Lower leg skin (tissue), 4 donors: ENCODE measurements at regions not wholly inside any gene's neighbourhood (a gene's known extent, or its start where the extent isn't known, plus 50 kb on each side); places are given as distances from the start of the nearest gene placed in this dataset.
"Not testable (repeated sequence)": the region's sequence is repeated elsewhere in the genome, so short reads cannot be mapped to it uniquely, and the experiment has no call there.

Experiments used
- DNase-seq, 2 donors: peaks; one replicate each; pipeline ENCODE4 v3.0.0-alpha.2; 2019; ENCODE audit warnings: low spot score in 2 of 2
- H3K4me3 ChIP-seq: fragments of 200-600 bp; sonication (generic); 2 replicates; pipeline ENCODE4 v1.5.1; 2017; ENCODE audit warnings: mild to moderate bottlenecking, low read depth; ENCODE audit not compliant: poor library complexity, severe bottlenecking
- POLR2A ChIP-seq, 2 donors: fragments of 450-650 bp; IDR thresholded peaks; one replicate each; pipeline ENCODE4 v1.6.1; 2016 to 2017; ENCODE audit warnings: antibody characterized with exemption in 2 of 2, mild to moderate bottlenecking in 1 of 2, moderate library complexity in 1 of 2
- WGBS, 2 donors: methylation state at CpG; one replicate each; pipeline ENCODE4 v1.1.5; 2018; 5-methylcytosine and 5-hydroxymethylcytosine counted together
- intact Hi-C: fragments of 100-400 bp; cut with DNase I; formaldehyde crosslinking; loops from one replicate; pipeline ENCODE4 v1.15.0; 2023; ENCODE audit warnings: low total_unique reads
- TF ChIP-seq, protein P1 (sequence below), 3 donors: fragments of 450-650 bp; IDR thresholded peaks; one replicate each; pipeline ENCODE4 v1.5.1; 2016; ENCODE audit warnings: antibody characterized with exemption in 3 of 3, mild to moderate bottlenecking in 3 of 3, moderate library complexity in 2 of 3

DNA sequence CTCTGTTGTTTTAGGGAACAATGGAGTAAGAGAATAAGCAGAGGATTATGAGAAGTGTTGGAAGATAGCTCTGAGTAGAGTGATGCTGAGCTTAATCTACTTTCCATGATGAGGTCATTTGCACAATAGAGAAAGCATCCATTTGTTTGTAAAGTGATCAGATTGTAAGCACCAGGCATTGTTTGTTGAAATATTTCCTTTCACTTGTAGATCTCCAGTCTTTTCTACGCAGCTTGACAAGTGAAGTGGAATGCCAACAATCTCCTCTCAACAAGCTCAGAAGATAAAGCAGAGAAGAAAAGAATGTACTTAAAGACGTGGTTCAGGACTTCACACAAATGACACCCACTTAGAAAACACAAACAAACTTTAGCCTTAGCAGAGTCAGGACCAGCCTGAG, 80.1 kb upstream of the MARCKS start:
- intact Hi-C loops, result no loop called here
- 81 to 92% methylated on average over 2 of the region's 2 CpGs for WGBS, 2 donors

DNA sequence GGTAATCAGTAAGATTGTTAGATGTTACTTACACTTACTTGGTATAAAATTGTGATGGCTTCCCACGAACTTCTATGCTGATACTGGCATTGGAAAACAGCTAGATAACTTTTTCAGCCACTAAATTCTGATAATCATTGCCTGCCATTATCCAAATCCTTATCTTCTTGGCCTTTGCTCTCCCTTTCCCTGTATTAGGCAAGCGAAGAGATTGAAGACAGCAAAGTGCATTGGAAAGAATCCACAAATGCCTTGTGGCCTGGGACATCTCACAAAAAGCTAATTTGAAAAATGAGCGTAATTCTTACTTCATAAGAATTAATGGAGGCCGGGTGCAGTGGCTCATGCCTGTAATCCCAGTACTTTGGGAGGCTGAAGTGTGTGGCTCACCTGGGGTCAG, 79.5 kb upstream of the MARCKS start:
- no peak for DNase-seq
- TF ChIP-seq, protein P1, sequence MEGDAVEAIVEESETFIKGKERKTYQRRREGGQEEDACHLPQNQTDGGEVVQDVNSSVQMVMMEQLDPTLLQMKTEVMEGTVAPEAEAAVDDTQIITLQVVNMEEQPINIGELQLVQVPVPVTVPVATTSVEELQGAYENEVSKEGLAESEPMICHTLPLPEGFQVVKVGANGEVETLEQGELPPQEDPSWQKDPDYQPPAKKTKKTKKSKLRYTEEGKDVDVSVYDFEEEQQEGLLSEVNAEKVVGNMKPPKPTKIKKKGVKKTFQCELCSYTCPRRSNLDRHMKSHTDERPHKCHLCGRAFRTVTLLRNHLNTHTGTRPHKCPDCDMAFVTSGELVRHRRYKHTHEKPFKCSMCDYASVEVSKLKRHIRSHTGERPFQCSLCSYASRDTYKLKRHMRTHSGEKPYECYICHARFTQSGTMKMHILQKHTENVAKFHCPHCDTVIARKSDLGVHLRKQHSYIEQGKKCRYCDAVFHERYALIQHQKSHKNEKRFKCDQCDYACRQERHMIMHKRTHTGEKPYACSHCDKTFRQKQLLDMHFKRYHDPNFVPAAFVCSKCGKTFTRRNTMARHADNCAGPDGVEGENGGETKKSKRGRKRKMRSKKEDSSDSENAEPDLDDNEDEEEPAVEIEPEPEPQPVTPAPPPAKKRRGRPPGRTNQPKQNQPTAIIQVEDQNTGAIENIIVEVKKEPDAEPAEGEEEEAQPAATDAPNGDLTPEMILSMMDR (IDR thresholded peaks at IDR 0.05), result no peak
- no peak for TF ChIP-seq POLR2A (IDR thresholded peaks at IDR 0.05)
- intact Hi-C loops, result no loop called here
- H3K4me3 ChIP-seq, result no peak overlapping the region
- 90 to 91% methylated on average over 4 of the region's 4 CpGs for WGBS, 2 donors

More for the DNA sequence above, 80.1 kb upstream of the MARCKS start:
- no peak overlapping the region for H3K4me3 ChIP-seq
- TF ChIP-seq POLR2A (IDR thresholded peaks at IDR 0.05), result no peak
- TF ChIP-seq, protein P1 (IDR thresholded peaks at IDR 0.05), result no peak
- no peak for DNase-seq

DNA sequence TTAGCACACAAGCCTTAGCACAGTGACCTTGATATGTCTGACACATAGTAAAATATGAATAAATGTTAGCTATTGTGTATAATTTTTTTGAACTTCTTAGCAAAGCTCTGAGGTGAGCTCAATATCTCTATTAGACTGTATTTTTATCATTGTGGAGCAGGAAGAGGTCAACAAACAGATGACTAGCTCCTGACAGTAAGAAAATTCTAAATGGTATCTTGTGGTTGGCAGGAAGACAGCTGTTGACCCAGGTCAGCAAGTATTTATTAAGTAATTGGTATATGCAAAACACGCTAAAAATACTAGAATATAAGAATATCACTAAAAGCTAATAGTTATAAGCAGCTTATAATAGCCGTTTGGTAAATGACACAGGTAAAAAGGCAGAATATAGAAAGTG, 77.5 kb upstream of the MARCKS start:
- intact Hi-C loops, result no loop called here
- no peak for TF ChIP-seq POLR2A (IDR thresholded peaks at IDR 0.05)
- H3K4me3 ChIP-seq, result no peak overlapping the region
- no peak for DNase-seq
- 90 to 93% methylated on average over 2 of the region's 2 CpGs for WGBS, 2 donors

DNA sequence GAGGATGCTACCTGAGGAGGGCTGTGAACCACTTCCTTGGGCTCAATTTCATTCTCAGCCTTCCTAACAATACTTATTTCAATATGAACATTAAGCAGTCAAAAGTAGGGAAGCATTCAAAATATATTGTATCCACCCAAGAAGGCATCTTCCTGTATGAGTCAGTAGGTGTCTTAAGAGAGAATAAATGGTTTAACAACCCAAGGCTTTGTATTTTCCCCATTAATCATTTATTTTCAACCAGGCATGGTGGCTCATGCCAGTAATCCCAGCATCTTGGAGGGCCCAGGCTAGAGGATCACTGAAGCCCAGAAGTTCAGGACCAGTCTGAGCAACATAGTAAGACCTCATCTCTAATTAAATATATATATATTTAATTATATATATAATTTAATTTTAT, 74.5 kb upstream of the MARCKS start:
- intact Hi-C loops, result no loop called here

DNA sequence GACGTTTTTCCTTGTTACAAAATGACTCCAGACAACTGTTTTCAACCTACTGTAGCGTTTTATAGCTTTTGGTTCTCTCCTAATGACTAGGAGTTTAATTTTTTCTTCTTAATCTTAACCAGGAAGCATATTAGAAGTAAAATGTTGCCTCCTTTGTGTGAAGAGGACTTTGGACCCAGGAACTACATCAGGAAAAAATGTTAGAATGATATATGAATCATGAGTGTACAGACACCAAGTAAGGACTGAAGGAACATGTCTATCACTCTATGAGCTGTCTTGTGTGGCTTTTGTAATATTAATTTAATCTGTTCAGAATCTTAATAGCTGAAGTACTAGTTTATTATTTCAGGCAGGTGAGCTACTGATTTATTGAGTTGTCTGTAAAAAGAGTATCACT, 71.0 kb upstream of the MARCKS start:
- no peak for DNase-seq
- no peak overlapping the region for H3K4me3 ChIP-seq
- 85 to 89% methylated on average over 2 of the region's 2 CpGs for WGBS, 2 donors
- intact Hi-C loops, result no loop called here
- no peak for TF ChIP-seq POLR2A (IDR thresholded peaks at IDR 0.05)
- TF ChIP-seq, protein P1 (IDR thresholded peaks at IDR 0.05), result no peak

More for the DNA sequence above, 74.5 kb upstream of the MARCKS start:
- TF ChIP-seq, protein P1 (IDR thresholded peaks at IDR 0.05), result no peak
- no peak for TF ChIP-seq POLR2A (IDR thresholded peaks at IDR 0.05)
- no peak for DNase-seq
- no peak overlapping the region for H3K4me3 ChIP-seq

DNA sequence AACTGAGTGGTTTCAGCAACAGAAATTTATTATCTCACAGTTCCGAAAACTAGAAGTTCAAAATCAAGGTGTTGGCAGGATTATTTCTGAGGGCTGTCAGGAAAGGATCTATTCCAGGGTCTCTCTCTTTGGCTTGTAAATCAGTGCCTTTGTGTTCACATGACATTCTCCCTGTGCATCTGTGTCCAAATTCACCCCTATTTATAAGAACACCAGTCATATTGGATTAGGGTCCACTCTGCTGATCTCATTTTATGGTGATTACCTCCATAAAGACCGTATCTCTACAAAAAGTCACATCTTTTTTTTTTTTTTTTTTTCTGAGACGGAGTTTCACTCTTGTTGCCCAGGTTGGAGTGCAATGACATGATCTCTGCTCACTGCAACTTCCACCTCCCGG, 68.6 kb upstream of the MARCKS start:
- intact Hi-C loops, result no loop called here
- TF ChIP-seq, protein P1 (IDR thresholded peaks at IDR 0.05), result no peak
- TF ChIP-seq POLR2A (IDR thresholded peaks at IDR 0.05), result no peak
- 95 to 97% methylated on average over 4 of the region's 4 CpGs for WGBS, 2 donors
- DNase-seq, result no peak
- no peak overlapping the region for H3K4me3 ChIP-seq

DNA sequence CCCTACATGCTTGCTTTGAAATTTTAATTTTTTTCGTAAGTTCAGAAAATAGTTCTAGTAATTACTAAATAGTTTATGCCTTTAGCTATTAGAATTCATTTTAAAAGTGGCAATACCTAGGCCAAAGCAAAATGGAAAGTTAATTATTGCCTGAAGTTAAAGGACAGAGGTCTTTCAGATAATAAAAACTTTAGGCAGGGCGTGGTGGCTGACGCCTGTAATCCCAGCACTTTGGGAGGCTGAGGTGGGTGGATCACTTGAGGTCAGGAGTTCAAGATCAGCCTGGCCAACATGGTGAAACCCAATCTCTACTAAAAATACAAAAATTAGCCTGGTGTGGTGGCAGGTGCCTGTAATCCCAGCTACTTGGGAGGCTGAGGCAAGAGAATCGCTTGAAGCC, 65.9 kb upstream of the MARCKS start:
- H3K4me3 ChIP-seq, DNase-seq, intact Hi-C loops: not testable (repeated sequence)
- WGBS, 2 donors, result 93 to 94% methylated on average over 4 of the region's 4 CpGs

DNA sequence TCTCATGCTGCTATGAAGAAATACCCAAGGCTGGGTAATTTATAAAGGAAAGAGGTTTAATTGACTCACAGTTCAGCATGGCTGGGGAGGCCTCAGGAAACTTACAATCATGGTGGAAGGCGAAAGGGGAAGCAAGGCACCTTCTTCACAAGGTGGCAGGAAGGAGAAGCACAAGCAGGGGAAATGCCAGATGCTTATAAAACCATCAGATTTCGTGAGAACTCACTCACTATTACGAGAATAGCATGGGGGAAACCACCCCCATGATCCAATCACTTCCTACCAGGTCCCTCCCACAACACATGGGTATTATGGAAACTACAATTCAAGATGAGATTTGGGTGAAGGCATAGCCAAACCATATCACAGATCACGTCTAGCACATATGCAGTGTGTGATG, 61.8 kb upstream of the MARCKS start:
- H3K4me3 ChIP-seq, intact Hi-C loops, DNase-seq: not testable (repeated sequence)
- WGBS, 2 donors, result 71 to 83% methylated on average over 4 of the region's 4 CpGs
